Urinary bladder (tissue), 3 donors: ENCODE measurements at regions not wholly inside any gene's neighbourhood (a gene's known extent, or its start where the extent isn't known, plus 50 kb on each side); places are given as distances from the start of the nearest gene placed in this dataset.

Source experiments
- DNase-seq: peaks from one replicate; pipeline ENCODE4 v3.0.0-alpha.2; 2015; ENCODE audit errors: extremely low spot score
- H3K27ac ChIP-seq: one replicate; pipeline ENCODE4 v1.5.1; 2013; ENCODE audit warnings: low read depth, mild to moderate bottlenecking, moderate library complexity
- H3K36me3 ChIP-seq: one replicate; pipeline ENCODE4 v1.6.1; 2013; ENCODE audit warnings: mild to moderate bottlenecking, moderate library complexity; ENCODE audit not compliant: insufficient read depth
- H3K4me1 ChIP-seq: one replicate; pipeline ENCODE4 v1.6.1; 2013; ENCODE audit warnings: mild to moderate bottlenecking, moderate library complexity; ENCODE audit not compliant: insufficient read depth
- H3K4me3 ChIP-seq: one replicate; pipeline ENCODE4 v1.5.1; 2013; ENCODE audit warnings: low read depth, low read length
- WGBS: extraction: QIAGEN DNeasy Blood & Tissue Kit; methylation state at CpG from one replicate; pipeline ENCODE4 v1.1.7; 2013; 5-methylcytosine and 5-hydroxymethylcytosine counted together
- donor health status: healthy with polysubstance abuse.
- donor health status: healthy.

DNA sequence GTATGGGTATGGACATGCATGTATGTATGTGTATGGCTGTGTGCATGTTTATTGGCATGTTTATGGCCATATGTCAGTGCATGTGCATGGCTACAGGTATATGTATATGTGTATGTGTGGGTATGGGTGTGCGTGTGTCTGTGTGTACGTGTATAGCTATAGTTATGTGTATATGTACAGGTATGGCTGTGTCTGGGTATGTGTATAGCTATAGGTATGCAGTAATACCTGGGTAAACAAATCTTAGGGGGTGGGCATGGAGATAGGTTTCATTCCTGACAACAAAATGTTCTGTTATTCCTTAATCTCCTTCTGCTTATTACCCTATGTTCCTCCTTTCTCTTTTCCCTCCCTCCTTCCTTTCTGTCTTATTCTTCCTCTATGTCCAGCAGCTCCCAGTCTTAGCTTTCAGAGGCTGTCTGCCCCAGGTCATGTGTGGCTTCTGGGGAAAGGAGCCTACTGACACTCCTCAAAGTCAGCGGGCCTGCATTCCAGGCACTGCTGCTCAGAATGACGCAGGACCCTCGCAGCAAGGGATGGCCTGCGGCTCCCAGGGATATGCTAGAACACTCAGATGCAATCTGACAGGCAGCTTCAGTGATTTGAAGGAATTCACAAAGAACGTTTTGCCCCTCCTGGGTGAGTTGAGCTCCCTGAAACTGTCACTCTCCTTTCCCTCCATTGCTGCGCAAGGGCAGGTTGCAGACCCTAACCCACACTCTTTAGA, 139.3 kb upstream of the PHACTR1 start:
- H3K36me3 ChIP-seq, result peaks cover 2% of the 10 kb centered on the region
- WGBS, result 78% methylated on average over 8 of the region's 8 CpGs
- H3K4me3 ChIP-seq, result no peak overlapping the region
- no peak for DNase-seq
- H3K27ac ChIP-seq, result no peak overlapping the region
- H3K4me1 ChIP-seq, result no peaks in the 10 kb centered on the region

GRCh38 chr6:12578097-12578496, 138.5 kb upstream of the PHACTR1 start:
- peaks cover 2% of the 10 kb centered on the region for H3K36me3 ChIP-seq
- H3K4me3 ChIP-seq, result no peak overlapping the region
- DNase-seq, result no peak
- H3K4me1 ChIP-seq, result no peaks in the 10 kb centered on the region
- H3K27ac ChIP-seq, result no peak overlapping the region

GRCh38 chr6:12578751-12579150, 137.8 kb upstream of the PHACTR1 start:
- H3K36me3 ChIP-seq, result peaks cover 2% of the 10 kb centered on the region
- no peaks in the 10 kb centered on the region for H3K4me1 ChIP-seq
- 90% methylated on average over 3 of the region's 3 CpGs for WGBS

GRCh38 chr6:12580290-12580689, 136.3 kb upstream of the PHACTR1 start:
- WGBS, result 93% methylated on average over 3 of the region's 3 CpGs
- Histone ChIP-seq H3K4me1 (no peaks in the 10 kb centered on the region), H3K27ac (no peak overlapping the region), H3K4me3 (no peak overlapping the region), H3K36me3 (no peaks in the 10 kb centered on the region)
- no peak for DNase-seq

More at GRCh38 chr6:12578751-12579150, 137.8 kb upstream of the PHACTR1 start:
- no peak overlapping the region for H3K4me3 ChIP-seq
- no peak for DNase-seq
- no peak overlapping the region for H3K27ac ChIP-seq

GRCh38 chr6:12582421-12583110, 134.0 kb upstream of the PHACTR1 start:
- WGBS, result 83% methylated on average over 4 of the region's 4 CpGs
- no peaks in the 10 kb centered on the region for H3K4me1 ChIP-seq
- no peaks in the 10 kb centered on the region for H3K36me3 ChIP-seq
- no peak overlapping the region for H3K27ac ChIP-seq
- no peak for DNase-seq
- no peak overlapping the region for H3K4me3 ChIP-seq

DNA sequence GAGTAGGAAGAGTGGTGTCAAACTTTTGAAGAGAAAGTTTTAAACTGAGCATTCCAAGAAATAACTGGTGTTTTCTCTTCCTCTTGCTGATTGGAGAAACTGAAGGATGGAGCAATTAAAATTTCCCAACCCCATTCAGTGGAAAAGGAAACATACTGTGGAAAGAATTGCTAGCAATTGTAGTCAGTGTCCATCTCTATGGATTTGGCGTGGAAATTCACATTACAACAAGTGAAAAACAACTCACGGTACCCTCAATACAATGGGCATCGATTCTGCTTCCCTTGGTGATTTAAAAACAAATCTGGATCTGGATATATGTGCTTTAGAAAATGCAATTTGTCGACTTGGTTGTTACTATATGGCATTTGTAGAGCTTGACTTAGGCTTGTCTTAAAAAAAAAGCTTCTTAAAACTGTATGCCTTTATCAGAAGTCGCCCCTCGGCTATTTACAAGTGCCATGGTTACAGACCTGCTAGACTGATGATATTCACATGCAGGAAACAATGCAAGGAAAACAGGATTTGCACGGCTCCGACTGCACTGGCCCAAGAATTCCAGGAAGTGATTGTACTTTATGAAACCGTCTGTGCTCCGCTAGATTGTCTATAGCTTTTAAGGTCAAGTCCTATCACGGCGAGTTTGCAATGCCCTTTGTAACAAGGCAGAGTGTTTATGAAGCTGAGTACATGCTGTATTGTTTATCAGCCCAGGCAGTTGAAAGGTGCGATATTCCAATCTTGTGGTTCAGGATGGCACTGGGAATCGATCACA, 131.7 kb upstream of the PHACTR1 start:
- H3K36me3 ChIP-seq, result no peaks in the 10 kb centered on the region
- H3K4me1 ChIP-seq, result no peaks in the 10 kb centered on the region
- no peak for DNase-seq
- WGBS, result 57% methylated on average over 14 of the region's 14 CpGs
- H3K4me3 ChIP-seq, result no peak overlapping the region
- H3K27ac ChIP-seq, result no peak overlapping the region

DNA sequence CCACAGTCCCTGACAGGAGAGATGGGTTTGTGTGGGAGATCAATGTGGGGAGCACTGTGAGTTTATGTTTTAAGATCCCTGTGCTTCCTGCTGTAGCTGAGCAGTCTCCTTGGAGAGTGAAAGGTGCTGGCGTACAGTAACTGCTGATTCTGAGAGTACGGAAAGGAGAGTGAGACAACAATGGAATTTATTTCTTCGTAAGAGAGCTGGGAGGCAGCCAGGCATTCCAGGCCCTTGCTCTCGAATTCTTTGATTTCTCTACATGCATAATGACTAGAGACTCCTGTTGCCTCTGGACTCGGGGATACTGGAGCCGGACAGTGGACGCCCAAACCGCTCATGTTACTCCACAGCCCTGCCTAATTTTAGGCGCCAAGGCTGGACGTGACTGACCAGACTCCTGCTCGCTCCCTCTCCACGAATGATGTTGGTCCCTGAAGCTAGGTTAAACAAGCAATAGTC, 131.0 kb upstream of the PHACTR1 start:
- Histone ChIP-seq H3K27ac (no peak overlapping the region), H3K4me1 (no peaks in the 10 kb centered on the region), H3K4me3 (no peak overlapping the region), H3K36me3 (no peaks in the 10 kb centered on the region)
- DNase-seq, result no peak
- WGBS, result 50% methylated on average over 12 of the region's 12 CpGs

- WGBS, result 85% methylated on average over 9 of the region's 9 CpGs
- DNase-seq, result no peak
- H3K27ac ChIP-seq, result no peak overlapping the region
Observed at GRCh38 chr6:12586721-12587480, 129.7 kb upstream of the PHACTR1 start.

GRCh38 chr6:12590901-12591300, 125.7 kb upstream of the PHACTR1 start:
- no peak for DNase-seq
- no peak overlapping the region for H3K4me3 ChIP-seq
- no peaks in the 10 kb centered on the region for H3K36me3 ChIP-seq
- 94% methylated on average over 2 of the region's 2 CpGs for WGBS
- no peak overlapping the region for H3K27ac ChIP-seq
- no peaks in the 10 kb centered on the region for H3K4me1 ChIP-seq

More at GRCh38 chr6:12586721-12587480, 129.7 kb upstream of the PHACTR1 start:
- no peak overlapping the region for H3K4me3 ChIP-seq
- H3K36me3 ChIP-seq, result no peaks in the 10 kb centered on the region
- H3K4me1 ChIP-seq, result no peaks in the 10 kb centered on the region

DNA sequence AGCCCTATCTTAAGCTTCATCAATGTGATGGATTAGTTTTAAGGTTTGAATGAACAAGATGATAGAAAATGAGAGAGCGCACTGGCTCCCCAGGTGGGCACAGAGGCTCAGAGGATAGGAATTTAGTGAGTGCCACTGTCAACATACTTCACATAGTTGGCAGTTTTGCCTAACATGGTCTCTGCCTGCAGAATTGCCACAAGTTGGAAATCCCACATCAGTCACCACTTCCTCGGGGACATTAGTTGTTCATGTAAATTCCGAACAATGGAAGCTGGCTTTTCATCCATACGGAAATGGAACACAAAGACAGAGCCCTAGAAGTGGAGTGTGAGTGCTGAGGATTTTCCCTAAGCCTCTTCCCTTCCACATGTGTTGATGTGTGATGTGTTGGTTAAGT, 123.9 kb upstream of the PHACTR1 start:
- no peaks in the 10 kb centered on the region for H3K36me3 ChIP-seq
- WGBS, result 83% methylated on average over 4 of the region's 4 CpGs
- DNase-seq, result no peak
- H3K4me3 ChIP-seq, result no peak overlapping the region
- no peaks in the 10 kb centered on the region for H3K4me1 ChIP-seq
- H3K27ac ChIP-seq, result no peak overlapping the region

GRCh38 chr6:12593771-12594529, 122.6 kb upstream of the PHACTR1 start:
- no peak overlapping the region for H3K27ac ChIP-seq
- WGBS, result 78% methylated on average over 12 of the region's 12 CpGs
- no peak for DNase-seq
- no peak overlapping the region for H3K4me3 ChIP-seq
- no peaks in the 10 kb centered on the region for H3K36me3 ChIP-seq
- no peaks in the 10 kb centered on the region for H3K4me1 ChIP-seq

DNA sequence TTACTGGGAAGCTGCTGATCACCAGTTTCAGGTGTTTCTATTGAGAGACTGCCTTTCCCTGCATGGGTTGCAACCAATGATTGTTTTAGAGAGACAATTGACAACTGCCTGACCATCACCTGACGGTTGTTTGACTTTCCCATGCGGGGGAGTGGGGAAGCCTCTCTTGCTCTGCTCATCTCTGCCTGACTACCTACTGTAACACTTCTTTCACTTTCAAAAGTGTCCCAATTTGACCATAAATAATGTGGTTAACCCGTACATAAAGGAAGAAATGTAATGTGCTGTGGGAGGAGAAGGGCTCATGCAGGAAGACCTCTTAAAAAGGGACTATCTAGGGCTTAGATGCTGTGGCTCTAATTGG, 122.1 kb upstream of the PHACTR1 start:
- WGBS, result 76% methylated on average over 3 of the region's 3 CpGs
- Histone ChIP-seq H3K4me1 (no peaks in the 10 kb centered on the region), H3K4me3 (no peak overlapping the region), H3K36me3 (no peaks in the 10 kb centered on the region), H3K27ac (no peak overlapping the region)
- no peak for DNase-seq
